SK-N-SH (cell line): ENCODE measurements at regions not wholly inside any gene's neighbourhood (a gene's known extent, or its start where the extent isn't known, plus 50 kb on each side); places are given as distances from the start of the nearest gene placed in this dataset.

Experiments used
- CTCF ChIA-PET: fragments of 300-600, 350-600 bp; formaldehyde crosslinking; extraction: SDS; loops from one replicate; lab custom pipeline; 2021; lab: Yijun Ruan, JAX
- POLR2A ChIA-PET: fragments of 350-600 bp; sonication (Branson Sonifier 250); formaldehyde crosslinking; extraction: SDS; loops from one replicate; lab custom pipeline; 2020; ENCODE audit warnings: antibody characterized with exemption, inconsistent platforms; lab: Yijun Ruan, JAX
- DNase-seq: peaks from one replicate; pipeline ENCODE4 v3.0.0; 2012
- H2AFZ ChIP-seq: fragments of 200-600 bp; sonication (generic); 2 replicates; pipeline ENCODE4 v1.8.1; 2016; ENCODE audit warnings: antibody characterized with exemption, mild to moderate bottlenecking, low read depth
- H3F3A ChIP-seq: fragments of 200-600 bp; sonication (generic); replicated peaks from 2 replicates; pipeline ENCODE3; 2016; ENCODE audit warnings: antibody characterized with exemption, mild to moderate bottlenecking; ENCODE audit not compliant: insufficient read depth
- H3K27ac ChIP-seq, 2 experiments: fragments of 200-500 bp in 1 of 2; fragments of 200-600 bp in 1 of 2; sonication (Bioruptor generic) in 1 of 2; sonication (generic), shearing (Covaris generic) in 1 of 2; 2 replicates each; pipeline versions ENCODE4 v1.5.1 to v1.6.1; 2014 to 2016; ENCODE audit warnings: low read depth in 2 of 2, inconsistent platforms in 1 of 2, low read length in 1 of 2, mild to moderate bottlenecking in 1 of 2, mixed read lengths in 1 of 2
- H3K27me3 ChIP-seq: fragments of 200-600 bp; sonication (generic), shearing (Covaris generic); 2 replicates; pipeline ENCODE4 v1.6.1; 2016; ENCODE audit warnings: mixed run types; ENCODE audit not compliant: insufficient read depth
- H3K36me3 ChIP-seq, 2 experiments: fragments of 200-500 bp in 1 of 2; fragments of 200-600 bp in 1 of 2; sonication (Bioruptor generic) in 1 of 2; sonication (generic) in 1 of 2; replicated peaks in 1 of 2; 2 replicates each; pipeline versions ENCODE3 to v1.5.1; 2014 to 2016; ENCODE audit warnings: low read length in 1 of 2, mild to moderate bottlenecking in 1 of 2; ENCODE audit not compliant: insufficient read depth in 2 of 2, control insufficient read depth in 1 of 2
- H3K4me1 ChIP-seq, 2 experiments: fragments of 200-500 bp in 1 of 2; fragments of 200-600 bp in 1 of 2; sonication (Bioruptor generic) in 1 of 2; sonication (generic), shearing (Covaris generic) in 1 of 2; 2 replicates each; pipeline versions ENCODE4 v1.5.1 to v1.6.1; 2014 to 2016; ENCODE audit warnings: low read depth in 1 of 2, low read length in 1 of 2, mixed run types in 1 of 2; ENCODE audit not compliant: insufficient read depth in 2 of 2, control insufficient read depth in 1 of 2
- H3K4me2 ChIP-seq: fragments of 200-600 bp; sonication (generic), shearing (Covaris generic); 2 replicates; pipeline ENCODE4 v1.6.1; 2017; ENCODE audit warnings: mixed run types
- H3K4me3 ChIP-seq, 2 experiments: fragments of 200-500 bp in 1 of 2; fragments of 200-600 bp in 1 of 2; sonication (Bioruptor generic) in 1 of 2; sonication (generic), shearing (Covaris generic) in 1 of 2; 2 replicates each; pipeline versions ENCODE4 v1.5.1 to v1.8.1; 2014 to 2016; ENCODE audit warnings: low read depth in 2 of 2, inconsistent platforms in 1 of 2, low read length in 1 of 2, mild to moderate bottlenecking in 1 of 2, mixed read lengths in 1 of 2, moderate library complexity in 1 of 2
- H3K79me2 ChIP-seq: fragments of 200-600 bp; sonication (generic); 2 replicates; pipeline ENCODE4 v1.8.1; 2017; ENCODE audit warnings: mild to moderate bottlenecking; ENCODE audit not compliant: insufficient read depth
- H3K9ac ChIP-seq: fragments of 200-600 bp; sonication (generic); 2 replicates; pipeline ENCODE4 v1.6.1; 2017; ENCODE audit warnings: mixed run types
- H3K9me2 ChIP-seq: fragments of 200-600 bp; sonication (generic); 2 replicates; pipeline ENCODE4 v1.6.1; 2017; ENCODE audit warnings: mixed run types
- H3K9me3 ChIP-seq: fragments of 200-600 bp; sonication (generic); 2 replicates; pipeline ENCODE4 v1.6.1; 2017; ENCODE audit warnings: mixed run types, mild to moderate bottlenecking, moderate library complexity
- H4K20me1 ChIP-seq: fragments of 200-600 bp; sonication (generic); 2 replicates; pipeline ENCODE4 v1.6.1; 2017; ENCODE audit warnings: mild to moderate bottlenecking, mixed run types; ENCODE audit not compliant: insufficient read depth
- ELF1 ChIP-seq: IDR thresholded peaks from 2 replicates; pipeline ENCODE4 v1.4.0; 2012
- EP300 ChIP-seq, 2 experiments: IDR thresholded peaks; 2 replicates each; pipeline versions ENCODE4 v1.4.0 to v1.6.1; 2012; ENCODE audit warnings: borderline replicate concordance in 1 of 2, low read depth in 1 of 2, low read length in 1 of 2
- EZH2phosphoT487 ChIP-seq: fragments of 200-600 bp; sonication (generic); IDR thresholded peaks from 2 replicates; pipeline ENCODE4 v1.6.1; 2017; ENCODE audit warnings: low read depth, mixed run types, mild to moderate bottlenecking, antibody characterized with exemption, moderate library complexity, borderline replicate concordance
- FOSL2 ChIP-seq: IDR thresholded peaks from 2 replicates; pipeline ENCODE4 v1.4.0; 2012; ENCODE audit warnings: low read depth, mild to moderate bottlenecking, moderate library complexity, borderline replicate concordance
- JUND ChIP-seq: IDR thresholded peaks from 2 replicates; pipeline ENCODE4 v1.4.0; 2012
- MXI1 ChIP-seq: IDR thresholded peaks from 2 replicates; pipeline ENCODE4 v1.6.1; 2012; ENCODE audit warnings: mild to moderate bottlenecking, low read depth, low read length, improper control_type of control experiment
- NFIC ChIP-seq: IDR thresholded peaks from 2 replicates; pipeline ENCODE4 v1.4.0; 2012; ENCODE audit warnings: borderline replicate concordance
- RFX5 ChIP-seq: IDR thresholded peaks from 2 replicates; pipeline ENCODE4 v1.6.1; 2012; ENCODE audit warnings: mild to moderate bottlenecking, improper control_type of control experiment, low read length
- SIN3A ChIP-seq: IDR thresholded peaks from 2 replicates; pipeline ENCODE4 v1.6.1; 2012; ENCODE audit warnings: low read depth, mild to moderate bottlenecking, low read length, moderate library complexity, borderline replicate concordance
- TCF12 ChIP-seq: IDR thresholded peaks from 2 replicates; pipeline ENCODE4 v1.4.0; 2012
- YY1 ChIP-seq: IDR thresholded peaks from 2 replicates; pipeline ENCODE4 v1.4.0; 2012; ENCODE audit warnings: low read depth, mild to moderate bottlenecking
- ZBTB33 ChIP-seq: IDR thresholded peaks from 2 replicates; pipeline ENCODE4 v1.4.0; 2012; ENCODE audit warnings: low read depth, borderline replicate concordance
- WGBS: methylation state at CpG from one replicate; pipeline ENCODE4 v1.1.6; 2017; ENCODE audit warnings: low lambda C conversion rate; 5-methylcytosine and 5-hydroxymethylcytosine counted together
- TF ChIP-seq, protein P1 (sequence below): IDR thresholded peaks from 2 replicates; pipeline ENCODE4; 2012
- TF ChIP-seq, protein P2 (sequence below): IDR thresholded peaks from 2 replicates; pipeline ENCODE4 v1.4.0; 2012; ENCODE audit warnings: low read depth

DNA sequence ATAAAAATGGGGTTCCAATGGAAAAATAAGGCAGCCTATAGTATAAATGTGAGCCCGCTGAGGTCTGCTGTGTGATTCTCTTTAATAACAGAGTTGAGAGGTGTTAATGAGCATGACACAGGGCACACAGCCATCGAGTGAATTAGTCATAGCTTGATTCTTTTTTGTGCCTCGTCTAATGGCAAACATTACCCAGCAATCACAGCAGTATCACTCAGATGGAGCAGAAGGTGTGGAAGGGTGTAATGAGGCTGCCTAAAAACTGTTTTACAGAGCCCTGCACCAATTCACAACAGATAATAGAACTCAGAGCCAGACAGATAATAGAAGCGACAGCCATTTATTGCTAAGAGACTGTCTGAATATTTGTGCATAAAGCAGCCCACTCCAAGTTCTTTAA is 178.6 kb upstream of the TPRG1 start:
- no peak overlapping the region for H3K4me3 ChIP-seq
- POLR2A ChIA-PET, result no interaction called here
- no peaks in the 10 kb centered on the region for H3K9me2 ChIP-seq
- H3K36me3 ChIP-seq, result no peaks in the 10 kb centered on the region
- WGBS, result 22% methylated on average over 4 of the region's 4 CpGs
- 0 out of 2 replicates have a peak overlapping the region, but pooled peaks have one; percentile 29 for H2AFZ ChIP-seq
- H3K79me2 ChIP-seq, result no peaks in the 10 kb centered on the region
- H3F3A ChIP-seq, result no peaks in the 10 kb centered on the region
- no peak overlapping the region for H3K4me2 ChIP-seq
- H3K9me3 ChIP-seq, result no peaks in the 10 kb centered on the region
- CTCF ChIA-PET, result interaction anchor here (1.2 to 1.6 kb wide), 2 partner anchors 9 to 41 kb away, joined by 3 read pairs; no protein-coding TSS in a partner anchor
- DNase-seq, result no peak
- H4K20me1 ChIP-seq, result no peaks in the 10 kb centered on the region
- TF ChIP-seq RFX5, result no peak
- no peak for TF ChIP-seq SIN3A
- no peak for TF ChIP-seq EP300 (IDR thresholded peaks at IDR 0.05; ENCODE audit: borderline replicate concordance in 1 of 2, low read depth in 1 of 2, low read length in 1 of 2)
- TF ChIP-seq MXI1, result no peak
- no peak for TF ChIP-seq ZBTB33
- TF ChIP-seq, protein P1, sequence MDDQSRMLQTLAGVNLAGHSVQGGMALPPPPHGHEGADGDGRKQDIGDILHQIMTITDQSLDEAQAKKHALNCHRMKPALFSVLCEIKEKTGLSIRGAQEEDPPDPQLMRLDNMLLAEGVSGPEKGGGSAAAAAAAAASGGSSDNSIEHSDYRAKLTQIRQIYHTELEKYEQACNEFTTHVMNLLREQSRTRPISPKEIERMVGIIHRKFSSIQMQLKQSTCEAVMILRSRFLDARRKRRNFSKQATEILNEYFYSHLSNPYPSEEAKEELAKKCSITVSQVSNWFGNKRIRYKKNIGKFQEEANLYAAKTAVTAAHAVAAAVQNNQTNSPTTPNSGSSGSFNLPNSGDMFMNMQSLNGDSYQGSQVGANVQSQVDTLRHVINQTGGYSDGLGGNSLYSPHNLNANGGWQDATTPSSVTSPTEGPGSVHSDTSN, result no peak
- no peaks in the 10 kb centered on the region for H3K4me1 ChIP-seq
- H3K27me3 ChIP-seq, result no peaks in the 10 kb centered on the region
- H3K27ac ChIP-seq, result no peak overlapping the region
- no peak overlapping the region for H3K9ac ChIP-seq

DNA sequence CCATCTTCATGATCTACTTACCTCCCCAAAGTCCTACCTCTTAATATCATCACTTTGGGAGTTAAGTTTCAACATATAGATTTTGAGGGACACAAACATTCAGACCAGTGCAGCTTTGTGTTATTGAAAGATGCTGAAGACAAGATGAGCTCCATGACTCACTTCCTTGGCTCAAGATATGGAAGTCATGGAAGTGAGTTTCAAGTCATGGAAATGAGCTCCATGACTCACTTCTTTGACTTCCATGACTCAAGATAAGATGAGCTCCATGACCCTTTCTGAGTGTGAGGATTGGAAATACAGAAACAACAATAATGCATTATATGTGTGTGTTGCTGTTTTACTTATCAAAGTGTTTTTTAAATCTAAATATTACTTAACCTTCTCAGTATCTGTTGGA is 170.2 kb upstream of the TPRG1 start:
- TF ChIP-seq TCF12 (peak; percentile 72), EP300 (IDR thresholded peaks at IDR 0.05; ENCODE audit: borderline replicate concordance in 1 of 2, low read depth in 1 of 2, low read length in 1 of 2) (peak in 1 of 2 experiments; percentile 63; a peak in 1 of 4 replicates), JUND (peak; percentile 88), NFIC (peak; percentile 83), FOSL2 (peak; percentile 98), MXI1 (no peak), YY1 (peak; percentile 68; the same call in 1 of the 2 replicates), ELF1 (no peak), EZH2phosphoT487 (no peak), SIN3A (no peak)
- TF ChIP-seq, protein P2, sequence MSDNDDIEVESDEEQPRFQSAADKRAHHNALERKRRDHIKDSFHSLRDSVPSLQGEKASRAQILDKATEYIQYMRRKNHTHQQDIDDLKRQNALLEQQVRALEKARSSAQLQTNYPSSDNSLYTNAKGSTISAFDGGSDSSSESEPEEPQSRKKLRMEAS, result 0 out of 2 replicates have a peak, but pooled peaks have one; percentile 40
- TF ChIP-seq, protein P1, result peak; percentile 38; the same call in 1 of the 2 replicates
- Histone ChIP-seq H2AFZ (peak overlapping the region; percentile 36; the same call in 1 of the 2 replicates), H3K4me3 (no peak overlapping the region), H3K4me2 (peak overlapping the region; percentile 22; the same call in 1 of the 2 replicates), H3K9me2 (no peaks in the 10 kb centered on the region), H3K36me3 (no peaks in the 10 kb centered on the region), H3K27ac (peak overlapping the region in 1 of 2 experiments; percentile 71; a peak in 2 of 4 replicates), H3K4me1 (0 out of 4 replicates have a peak, but pooled peaks cover 0 to 5% of the 10 kb centered on the region in 2 experiments), H3K27me3 (no peaks in the 10 kb centered on the region), H3F3A (peaks cover 14% of the 10 kb centered on the region), H3K9me3 (no peaks in the 10 kb centered on the region), H3K9ac (no peak overlapping the region), H3K79me2 (no peaks in the 10 kb centered on the region), H4K20me1 (no peaks in the 10 kb centered on the region)
- POLR2A ChIA-PET, result no interaction called here
- DNase-seq, result no peak
- CTCF ChIA-PET, result interaction anchor here (0.6 to 0.9 kb wide), 3 partner anchors 9 to 726 kb away, joined by 3 read pairs; no protein-coding TSS in a partner anchor
